Neural progenitor cell (in vitro differentiated cells): ENCODE measurements at regions not wholly inside any gene's neighbourhood (a gene's known extent, or its start where the extent isn't known, plus 50 kb on each side); places are given as distances from the start of the nearest gene placed in this dataset.
"Not testable (repeated sequence)": the region's sequence is repeated elsewhere in the genome, so short reads cannot be mapped to it uniquely, and the experiment has no call there.

Source experiments
- DNase-seq: peaks from one replicate; pipeline ENCODE4 v3.0.0-alpha.2; 2016; ENCODE audit warnings: low spot score
- H2AFZ ChIP-seq: fragments of 200-600 bp; sonication (generic); replicated peaks from 2 replicates; pipeline ENCODE4 v1.6.1; 2016; ENCODE audit warnings: antibody characterized with exemption
- H3F3A ChIP-seq: fragments of 200-600 bp; sonication (generic); 2 replicates; pipeline ENCODE4 v1.6.1; 2016; ENCODE audit warnings: antibody characterized with exemption, low read depth
- H3K27ac ChIP-seq: fragments of 200-600 bp; sonication (generic); 2 replicates; pipeline ENCODE4 v1.5.1; 2016; ENCODE audit warnings: mild to moderate bottlenecking
- H3K27me3 ChIP-seq: fragments of 200-600 bp; sonication (generic); 2 replicates; pipeline ENCODE4 v1.6.1; 2016; ENCODE audit warnings: mild to moderate bottlenecking, moderate library complexity
- H3K36me3 ChIP-seq: fragments of 200-600 bp; sonication (generic); 2 replicates; pipeline ENCODE4 v1.5.1; 2016
- H3K4me1 ChIP-seq: fragments of 200-600 bp; sonication (generic); 2 replicates; pipeline ENCODE4 v1.6.1; 2016; ENCODE audit warnings: mixed run types
- H3K4me2 ChIP-seq: fragments of 200-600 bp; sonication (generic); 2 replicates; pipeline ENCODE4 v1.6.1; 2016
- H3K4me3 ChIP-seq: fragments of 200-600 bp; sonication (generic); 2 replicates; pipeline ENCODE4 v1.5.1; 2016
- H3K79me2 ChIP-seq: fragments of 200-600 bp; sonication (generic); 2 replicates; pipeline ENCODE4 v1.6.1; 2016; ENCODE audit warnings: low read depth
- H3K9ac ChIP-seq: fragments of 200-600 bp; sonication (generic); 2 replicates; pipeline ENCODE4 v1.6.1; 2016
- H3K9me3 ChIP-seq: fragments of 200-600 bp; sonication (generic); 2 replicates; pipeline ENCODE4 v1.5.1; 2016; ENCODE audit warnings: low read depth
- H4K20me1 ChIP-seq: fragments of 200-600 bp; sonication (generic); 2 replicates; pipeline ENCODE4 v1.6.1; 2016; ENCODE audit warnings: low read depth
- H3K27ac Mint-ChIP-seq: 3 replicates; pipeline ENCODE4 v1.8.0; 2021; ENCODE audit warnings: mixed read lengths
- H3K27me3 Mint-ChIP-seq: 2 replicates; pipeline ENCODE4 v1.8.0; 2022; ENCODE audit warnings: low read depth, mild to moderate bottlenecking, inconsistent platforms, moderate library complexity, mixed read lengths; ENCODE audit not compliant: insufficient read depth
- H3K36me3 Mint-ChIP-seq: 3 replicates; pipeline ENCODE4 v1.8.0; 2021; ENCODE audit warnings: mixed read lengths
- H3K4me1 Mint-ChIP-seq: 3 replicates; pipeline ENCODE4 v1.8.0; 2021; ENCODE audit warnings: mixed read lengths
- H3K4me3 Mint-ChIP-seq: 3 replicates; pipeline ENCODE4 v1.8.0; 2021; ENCODE audit warnings: mild to moderate bottlenecking, moderate library complexity, mixed read lengths
- H3K9me3 Mint-ChIP-seq: 3 replicates; pipeline ENCODE4 v1.8.0; 2020; ENCODE audit warnings: mixed read lengths
- EZH2 ChIP-seq: fragments of 200-600 bp; sonication (generic); IDR thresholded peaks from 2 replicates; pipeline ENCODE4 v1.6.1; 2017; ENCODE audit warnings: antibody characterized with exemption, mild to moderate bottlenecking, moderate library complexity
- EZH2phosphoT487 ChIP-seq: fragments of 200-600 bp; sonication (generic); IDR thresholded peaks from 2 replicates; pipeline ENCODE4 v1.6.1; 2017; ENCODE audit warnings: antibody characterized with exemption
- TF ChIP-seq, protein P1 (sequence below): fragments of 200-600 bp; sonication (generic); IDR thresholded peaks from 2 replicates; pipeline ENCODE4 v1.5.1; 2017; ENCODE audit warnings: antibody characterized with exemption, mild to moderate bottlenecking

DNA sequence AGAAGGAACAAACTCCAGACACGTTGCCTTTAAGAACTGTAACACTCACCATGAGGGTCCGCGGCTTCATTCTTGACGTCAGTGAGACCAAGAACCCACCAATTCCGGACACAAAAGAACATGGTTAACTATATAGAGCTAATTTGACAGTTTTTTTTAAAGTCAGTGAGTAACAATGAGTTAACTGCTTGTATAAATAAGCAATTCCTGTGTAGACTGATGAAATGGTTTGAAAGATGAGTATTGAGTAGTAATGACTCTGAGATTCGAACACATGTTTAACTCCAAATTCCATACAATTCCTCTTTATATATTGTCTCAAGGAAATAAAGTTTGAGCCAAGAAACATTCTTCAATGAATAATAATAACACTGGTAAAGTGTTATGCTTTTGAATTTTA, 478.0 kb downstream of the MMUT start:
- Histone ChIP-seq H4K20me1 (no peaks in the 10 kb centered on the region), H3K9ac (no peak overlapping the region), H3K79me2 (no peaks in the 10 kb centered on the region), H3F3A (no peaks in the 10 kb centered on the region), H3K4me2 (no peak overlapping the region), H2AFZ (no peak overlapping the region), H3K36me3 (no peaks in the 10 kb centered on the region), H3K27me3 (no peaks in the 10 kb centered on the region), H3K4me3 (no peak overlapping the region), H3K4me1 (no peaks in the 10 kb centered on the region), H3K9me3 (no peaks in the 10 kb centered on the region), H3K27ac (no peak overlapping the region)
- Mint-ChIP-seq H3K27ac (no peak overlapping the region), H3K4me1 (no peaks in the 10 kb centered on the region), H3K27me3 (no peaks in the 10 kb centered on the region), H3K4me3 (no peak overlapping the region), H3K9me3 (peaks cover 2% of the 10 kb centered on the region), H3K36me3 (no peaks in the 10 kb centered on the region)
- DNase-seq: no peak
- TF ChIP-seq, protein P1, sequence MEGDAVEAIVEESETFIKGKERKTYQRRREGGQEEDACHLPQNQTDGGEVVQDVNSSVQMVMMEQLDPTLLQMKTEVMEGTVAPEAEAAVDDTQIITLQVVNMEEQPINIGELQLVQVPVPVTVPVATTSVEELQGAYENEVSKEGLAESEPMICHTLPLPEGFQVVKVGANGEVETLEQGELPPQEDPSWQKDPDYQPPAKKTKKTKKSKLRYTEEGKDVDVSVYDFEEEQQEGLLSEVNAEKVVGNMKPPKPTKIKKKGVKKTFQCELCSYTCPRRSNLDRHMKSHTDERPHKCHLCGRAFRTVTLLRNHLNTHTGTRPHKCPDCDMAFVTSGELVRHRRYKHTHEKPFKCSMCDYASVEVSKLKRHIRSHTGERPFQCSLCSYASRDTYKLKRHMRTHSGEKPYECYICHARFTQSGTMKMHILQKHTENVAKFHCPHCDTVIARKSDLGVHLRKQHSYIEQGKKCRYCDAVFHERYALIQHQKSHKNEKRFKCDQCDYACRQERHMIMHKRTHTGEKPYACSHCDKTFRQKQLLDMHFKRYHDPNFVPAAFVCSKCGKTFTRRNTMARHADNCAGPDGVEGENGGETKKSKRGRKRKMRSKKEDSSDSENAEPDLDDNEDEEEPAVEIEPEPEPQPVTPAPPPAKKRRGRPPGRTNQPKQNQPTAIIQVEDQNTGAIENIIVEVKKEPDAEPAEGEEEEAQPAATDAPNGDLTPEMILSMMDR: no peak
- no peak for TF ChIP-seq EZH2phosphoT487
- TF ChIP-seq EZH2: no peak

DNA sequence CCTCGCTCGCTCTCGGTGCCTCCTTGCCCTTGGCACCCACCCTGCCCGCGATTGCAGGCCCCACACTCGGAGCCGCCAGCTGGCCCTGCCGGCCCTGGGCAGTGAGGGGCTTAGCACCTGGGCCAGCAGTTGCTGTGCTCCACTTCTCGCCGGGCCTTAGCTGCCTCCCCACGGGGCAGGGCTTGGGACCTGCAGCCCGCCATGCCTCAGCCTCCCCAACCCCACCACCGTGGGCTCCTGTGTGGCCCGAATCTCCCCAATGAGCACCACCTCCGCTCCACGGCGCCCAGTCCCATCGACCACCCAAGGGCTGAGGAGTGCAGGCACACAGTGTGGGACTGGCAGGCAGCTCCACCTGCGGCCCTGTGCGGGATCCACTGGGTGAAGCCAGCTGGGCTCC, 479.1 kb downstream of the MMUT start:
- H3K9me3 ChIP-seq, H2AFZ ChIP-seq, H3K4me2 ChIP-seq, H3K4me1 ChIP-seq, H3K9ac ChIP-seq, H3K4me1 Mint-ChIP-seq, H4K20me1 ChIP-seq, H3F3A ChIP-seq, H3K36me3 ChIP-seq, H3K9me3 Mint-ChIP-seq, H3K27ac ChIP-seq, DNase-seq, H3K27me3 Mint-ChIP-seq, H3K36me3 Mint-ChIP-seq, H3K27ac Mint-ChIP-seq, H3K79me2 ChIP-seq, H3K4me3 ChIP-seq, H3K27me3 ChIP-seq, H3K4me3 Mint-ChIP-seq: not testable (repeated sequence)

DNA sequence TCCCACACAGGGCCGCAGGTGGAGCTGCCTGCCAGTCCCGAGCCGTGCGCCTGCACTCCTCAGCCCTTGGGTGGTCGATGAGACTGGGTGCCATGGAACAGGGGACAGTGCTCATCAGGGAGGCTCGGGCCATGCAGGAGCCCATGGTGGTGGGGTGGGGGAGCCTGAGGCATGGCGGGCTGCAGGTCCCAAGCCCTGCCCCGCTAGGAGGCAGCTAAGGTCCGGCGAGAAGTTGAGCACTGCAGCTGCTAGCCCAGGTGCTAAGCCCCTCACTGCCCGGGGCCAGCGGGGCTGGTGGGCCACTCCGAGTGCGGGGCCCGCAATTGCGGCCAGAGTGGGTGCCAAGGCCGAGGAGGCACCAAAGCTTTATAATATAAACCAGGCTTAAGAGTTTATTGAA, 479.7 kb downstream of the MMUT start:
- H3K27ac ChIP-seq: no peak overlapping the region
- Mint-ChIP-seq H3K36me3 (no peaks in the 10 kb centered on the region), H3K9me3 (peaks cover 2% of the 10 kb centered on the region), H3K27ac (no peak overlapping the region), H3K27me3 (no peaks in the 10 kb centered on the region), H3K4me1 (no peaks in the 10 kb centered on the region), H3K4me3 (no peak overlapping the region)
- H3K4me1 ChIP-seq: no peaks in the 10 kb centered on the region
- no peak overlapping the region for H3K4me3 ChIP-seq
- no peaks in the 10 kb centered on the region for H3K27me3 ChIP-seq
- H3F3A ChIP-seq: no peaks in the 10 kb centered on the region
- no peak overlapping the region for H3K4me2 ChIP-seq
- no peaks in the 10 kb centered on the region for H3K36me3 ChIP-seq
- H4K20me1 ChIP-seq: no peaks in the 10 kb centered on the region
- DNase-seq: no peak
- TF ChIP-seq, protein P1: no peak
- TF ChIP-seq EZH2: no peak
- TF ChIP-seq EZH2phosphoT487: no peak
- H3K9ac ChIP-seq: no peak overlapping the region
- no peak overlapping the region for H2AFZ ChIP-seq
- no peaks in the 10 kb centered on the region for H3K79me2 ChIP-seq
- no peaks in the 10 kb centered on the region for H3K9me3 ChIP-seq

DNA sequence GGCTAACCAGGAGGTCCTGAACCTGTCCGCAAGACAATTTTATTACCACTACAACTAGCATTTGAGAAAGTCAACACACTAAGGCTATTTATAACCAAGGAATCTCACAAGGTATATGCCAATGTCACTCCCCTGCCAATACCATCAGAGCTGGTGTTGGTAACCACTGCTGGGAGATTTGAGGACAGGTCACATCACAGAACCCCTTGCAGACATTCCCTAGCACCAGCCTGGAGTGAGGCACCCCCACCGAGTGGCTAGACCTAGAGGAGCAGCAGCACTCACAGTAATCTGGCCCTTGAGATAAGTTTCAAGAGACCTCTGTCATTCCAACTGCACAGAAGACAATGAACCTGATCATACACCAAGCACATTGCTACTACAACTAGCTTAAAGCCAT, 483.2 kb downstream of the MMUT start:
- no peak overlapping the region for H3K4me2 ChIP-seq
- TF ChIP-seq EZH2phosphoT487: no peak
- H3K4me3 ChIP-seq: no peak overlapping the region
- Mint-ChIP-seq H3K27ac (no peak overlapping the region), H3K4me3 (no peak overlapping the region), H3K27me3 (no peaks in the 10 kb centered on the region), H3K36me3 (no peaks in the 10 kb centered on the region), H3K4me1 (no peaks in the 10 kb centered on the region), H3K9me3 (no peaks in the 10 kb centered on the region)
- H4K20me1 ChIP-seq: no peaks in the 10 kb centered on the region
- H2AFZ ChIP-seq: no peak overlapping the region
- no peak overlapping the region for H3K9ac ChIP-seq
- no peaks in the 10 kb centered on the region for H3K36me3 ChIP-seq
- H3F3A ChIP-seq: no peaks in the 10 kb centered on the region
- no peaks in the 10 kb centered on the region for H3K27me3 ChIP-seq
- DNase-seq: no peak
- no peaks in the 10 kb centered on the region for H3K9me3 ChIP-seq
- no peaks in the 10 kb centered on the region for H3K79me2 ChIP-seq
- no peaks in the 10 kb centered on the region for H3K4me1 ChIP-seq
- H3K27ac ChIP-seq: no peak overlapping the region
